Left hindlimb (tissue), 1 donor: ENCODE measurements at regions not wholly inside any gene's neighbourhood (a gene's known extent, or its start where the extent isn't known, plus 50 kb on each side); places are given as distances from the start of the nearest gene placed in this dataset.

ENCODE experiments used
- DNase-seq: peaks from one replicate; pipeline ENCODE4 v3.0.0-alpha.2; 2018

DNA sequence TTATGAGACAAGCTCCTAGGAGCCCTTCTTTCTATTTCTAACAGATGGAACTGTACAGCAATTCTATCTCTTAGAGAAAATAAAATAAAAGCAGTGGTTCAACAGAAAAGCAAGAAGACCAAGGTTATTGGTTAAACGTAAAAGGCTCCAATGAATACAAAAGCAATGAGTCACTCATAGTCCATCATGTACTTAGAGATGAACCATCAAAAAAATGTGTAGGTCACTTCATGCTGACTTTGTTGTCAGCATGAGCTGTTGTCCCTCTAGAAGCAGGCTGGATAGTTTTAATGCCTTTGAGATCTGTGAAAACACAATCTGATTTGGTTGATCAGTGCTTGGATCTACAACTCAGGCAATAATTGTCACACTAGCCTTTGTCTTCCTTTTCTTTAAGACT lies 378.6 kb upstream of the ANXA10 start:
- no peak for DNase-seq

DNA sequence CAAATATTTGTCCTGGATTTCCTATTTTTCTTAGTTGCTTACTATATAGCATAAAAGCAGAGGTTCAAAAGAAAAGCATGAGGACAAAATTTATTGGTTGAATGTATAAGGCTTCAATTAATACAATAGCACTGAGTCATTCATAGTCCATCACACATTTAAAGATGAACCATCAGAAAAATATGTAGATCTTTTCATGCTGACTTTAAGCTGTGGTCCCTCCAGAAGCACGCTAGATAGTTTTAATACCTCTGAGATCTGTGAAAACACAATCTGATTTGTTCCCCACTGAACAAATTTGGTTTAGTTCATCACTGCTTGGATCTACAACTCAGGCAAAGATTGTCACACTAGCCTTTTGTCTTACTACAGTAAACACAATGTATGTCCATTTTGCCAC lies 377.2 kb upstream of the ANXA10 start:
- no peak for DNase-seq

DNA sequence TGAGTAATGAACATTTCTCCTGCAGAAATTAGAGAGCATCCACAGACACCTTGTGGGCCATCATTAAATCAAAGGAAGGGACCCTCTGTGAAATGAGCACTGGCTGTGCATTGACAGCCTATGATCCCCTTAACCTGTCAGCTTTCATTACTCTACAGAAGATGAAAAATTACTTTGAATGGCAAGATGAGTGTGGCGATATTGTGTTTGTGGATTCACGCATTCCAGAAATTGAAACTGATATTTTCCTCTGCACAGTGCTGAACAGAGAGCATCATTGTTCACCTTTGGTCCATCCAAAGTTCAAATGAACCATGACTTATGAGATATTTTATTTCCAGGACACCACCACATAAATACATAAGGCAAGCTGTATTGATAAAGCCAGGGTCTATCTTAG lies 374.8 kb upstream of the ANXA10 start:
- no peak for DNase-seq

DNA sequence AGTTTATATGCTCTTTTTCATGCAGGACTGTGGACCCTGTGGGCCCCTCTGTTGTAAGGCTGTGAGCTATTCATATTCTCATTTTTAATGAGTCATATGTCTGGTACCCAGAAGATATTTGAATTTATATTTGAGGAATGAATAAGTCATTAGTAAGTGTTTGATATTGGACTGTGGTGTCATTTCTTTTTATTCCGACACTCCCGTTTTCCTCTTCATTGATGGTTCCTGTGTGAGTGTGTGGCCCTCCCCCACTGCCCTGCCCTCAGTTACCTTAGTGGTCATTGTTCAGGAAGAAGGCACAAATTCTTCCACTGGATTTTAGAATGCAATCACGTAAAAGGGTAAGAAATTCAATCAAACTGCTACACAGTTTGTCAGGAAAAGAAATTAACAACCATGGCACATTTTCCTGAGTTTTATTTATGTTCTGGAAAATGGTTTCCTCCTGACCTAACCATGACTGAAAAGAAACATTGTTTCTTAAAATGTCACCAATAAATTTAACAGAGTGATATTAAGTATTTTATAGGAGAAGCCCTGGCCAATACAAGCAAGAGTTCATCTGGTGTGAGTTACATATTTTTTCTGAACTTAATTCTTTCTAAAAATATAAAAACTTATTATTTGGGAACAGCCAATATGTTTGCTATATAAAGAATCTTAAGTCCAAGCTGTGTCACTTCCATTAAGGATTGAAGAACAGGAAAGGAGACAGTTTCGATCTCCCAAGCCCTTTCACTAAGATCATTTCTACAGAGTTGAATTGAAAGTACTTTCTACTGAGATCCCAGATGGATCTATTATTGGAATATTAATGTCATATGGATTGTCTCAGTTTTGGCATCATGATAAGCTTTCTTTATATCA lies 370.5 kb upstream of the ANXA10 start:
- DNase-seq, result no peak

DNA sequence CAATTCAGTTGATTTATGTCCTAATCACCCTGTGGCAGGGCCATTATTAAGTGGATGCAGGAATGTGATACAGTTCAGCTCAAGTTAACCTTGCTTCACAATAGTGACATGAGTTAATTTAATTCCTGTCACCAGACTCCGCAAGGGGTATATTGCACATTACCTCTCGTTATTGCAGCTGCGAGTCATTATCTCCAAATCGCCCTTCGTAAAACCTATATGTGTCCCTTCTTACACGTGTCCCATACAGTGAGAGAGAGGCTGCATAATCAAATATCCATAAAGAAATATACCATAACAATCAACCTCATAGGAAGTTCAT lies 369.9 kb upstream of the ANXA10 start:
- no peak for DNase-seq

DNA sequence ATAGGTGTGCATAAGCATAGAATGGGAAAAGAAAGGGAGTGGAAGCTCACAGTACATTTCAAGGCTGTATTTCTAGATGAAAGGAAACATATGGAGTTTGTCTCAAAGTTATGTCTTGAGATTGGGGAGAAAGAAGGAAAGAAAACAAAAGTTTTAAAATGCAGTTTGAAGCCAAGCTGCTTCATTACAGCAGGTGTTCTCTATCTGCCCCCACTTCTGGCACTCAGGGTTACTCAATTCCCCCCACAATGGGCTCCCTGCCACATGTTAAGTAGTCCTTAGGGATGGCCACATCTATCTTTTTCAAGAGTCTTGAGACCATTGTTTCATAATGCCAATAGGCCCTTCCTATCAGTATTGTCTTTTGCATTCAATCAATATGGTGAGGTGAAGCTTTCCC lies 367.4 kb upstream of the ANXA10 start:
- no peak for DNase-seq

DNA sequence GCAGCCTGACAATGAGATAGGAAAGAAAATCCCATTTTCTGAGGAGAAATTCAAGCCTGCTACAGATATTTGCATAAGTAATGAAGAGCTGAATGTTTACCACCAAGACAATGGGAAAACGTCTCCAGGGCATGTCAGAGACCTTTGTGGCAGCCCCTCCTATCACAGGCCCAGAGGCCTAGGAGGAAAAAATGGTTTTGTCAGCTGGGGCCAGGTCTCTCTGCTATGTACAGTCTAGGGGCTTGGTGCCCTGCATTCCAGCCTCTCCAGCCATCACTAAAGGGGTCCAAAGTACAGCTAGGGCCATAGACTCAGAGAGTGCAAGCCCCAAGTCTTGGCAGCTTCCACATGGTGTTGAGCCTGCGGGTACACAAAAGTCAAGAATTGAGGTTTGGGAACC lies 361.6 kb upstream of the ANXA10 start:
- DNase-seq, result no peak

DNA sequence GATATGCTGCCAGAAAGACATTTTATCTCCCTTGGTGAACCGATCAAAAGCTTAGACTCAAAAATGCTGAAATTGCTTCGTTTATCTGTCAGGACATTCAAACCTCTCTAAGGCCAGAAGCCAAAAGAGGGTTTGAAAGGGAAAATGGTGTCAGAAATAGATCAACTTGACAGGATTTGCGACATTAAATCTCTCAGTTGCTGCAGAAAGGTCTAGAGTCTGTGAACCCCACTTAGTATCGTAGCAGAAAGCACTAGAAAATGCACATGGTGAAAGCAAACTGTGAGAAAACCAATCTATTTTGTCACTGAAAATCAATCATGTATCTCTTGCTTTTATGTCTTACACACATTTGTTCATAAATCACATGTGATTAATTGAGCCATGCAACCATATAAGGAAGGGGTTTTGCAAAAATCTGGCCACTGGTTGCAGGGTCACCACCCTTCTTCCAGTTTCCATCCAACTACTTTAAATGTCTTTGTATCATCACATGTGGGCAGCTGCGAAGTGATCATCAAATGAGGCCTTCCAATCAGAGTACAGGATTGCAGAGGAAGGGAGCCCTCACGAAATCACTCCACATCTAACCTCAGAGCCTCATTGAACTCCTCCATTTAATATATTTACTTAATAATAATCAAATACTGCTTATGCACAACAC lies 347.2 kb upstream of the ANXA10 start:
- DNase-seq, result no peak

DNA sequence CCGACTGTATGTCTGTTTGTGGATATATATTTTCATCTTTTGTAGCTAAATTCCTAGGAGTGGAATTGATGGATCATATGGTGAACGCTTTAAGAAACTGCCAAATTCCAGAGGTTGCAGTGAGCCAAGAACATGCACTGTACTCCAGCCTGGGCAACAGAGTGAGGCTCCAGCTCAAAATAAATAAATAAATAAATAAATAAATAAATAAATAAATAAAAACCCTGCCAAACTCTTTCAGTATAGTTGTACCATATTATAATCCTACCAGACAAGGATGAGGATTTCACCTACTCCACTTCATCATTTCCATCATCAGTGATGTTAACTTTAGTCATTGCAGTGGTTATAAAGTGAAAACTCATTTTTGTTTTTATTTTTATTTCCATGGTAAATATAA lies 325.1 kb upstream of the ANXA10 start:
- DNase-seq, result no peak

DNA sequence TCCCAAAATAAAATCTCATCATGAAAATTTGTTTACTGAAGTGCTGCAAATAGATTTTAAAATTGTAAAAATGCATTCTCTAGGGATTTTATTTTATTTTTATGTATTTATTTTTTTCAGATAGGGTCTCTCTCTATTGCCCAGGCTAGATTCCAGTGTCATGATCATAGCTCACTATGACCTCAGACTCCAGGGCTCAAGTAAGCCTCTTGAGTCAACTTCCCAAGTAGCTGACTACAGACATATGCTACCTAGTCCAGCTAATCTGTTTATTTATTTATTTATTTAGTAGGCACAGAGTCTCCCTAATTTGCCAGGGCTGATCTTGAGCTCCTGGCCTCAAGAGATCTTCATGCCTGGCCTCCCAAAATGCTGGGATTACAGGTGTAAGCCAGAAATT lies 317.7 kb upstream of the ANXA10 start:
- DNase-seq, result no peak

DNA sequence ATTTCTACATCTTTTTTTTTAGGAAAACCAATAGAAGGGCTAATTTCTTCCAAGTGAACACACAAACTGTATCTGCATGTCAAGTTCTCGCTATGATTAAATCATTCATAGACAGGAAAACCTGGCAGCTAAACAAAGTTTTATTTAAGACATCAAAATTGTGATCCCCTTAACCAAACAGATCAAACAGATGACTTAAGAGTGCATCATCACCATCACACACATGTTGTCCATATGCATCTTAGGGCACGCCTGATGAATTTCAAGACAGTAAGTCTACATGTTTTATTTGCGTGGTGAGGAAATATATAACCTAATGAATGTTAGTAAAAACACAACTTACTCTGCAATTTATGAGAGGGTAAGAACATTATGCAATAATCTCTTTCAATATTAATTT lies 317.0 kb upstream of the ANXA10 start:
- no peak for DNase-seq

DNA sequence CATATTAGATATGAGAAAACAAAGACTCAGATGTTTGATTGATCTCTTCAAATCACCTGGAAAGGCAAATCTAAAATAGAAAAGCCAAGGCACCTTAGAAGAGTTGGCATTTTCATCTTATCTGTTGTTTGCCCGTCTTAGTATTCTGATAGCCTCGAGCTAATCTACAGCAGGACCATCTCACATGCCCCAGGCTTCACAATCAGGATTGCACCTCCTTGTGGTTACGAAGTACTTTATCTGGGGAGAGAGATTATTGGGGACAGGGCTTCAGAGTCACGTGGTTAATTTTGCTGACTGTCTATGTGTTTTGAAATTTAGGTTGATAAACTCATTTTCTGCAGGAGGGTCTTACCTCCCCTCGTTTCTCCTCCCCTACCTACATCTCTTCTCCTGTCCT lies 313.1 kb upstream of the ANXA10 start:
- no peak for DNase-seq

DNA sequence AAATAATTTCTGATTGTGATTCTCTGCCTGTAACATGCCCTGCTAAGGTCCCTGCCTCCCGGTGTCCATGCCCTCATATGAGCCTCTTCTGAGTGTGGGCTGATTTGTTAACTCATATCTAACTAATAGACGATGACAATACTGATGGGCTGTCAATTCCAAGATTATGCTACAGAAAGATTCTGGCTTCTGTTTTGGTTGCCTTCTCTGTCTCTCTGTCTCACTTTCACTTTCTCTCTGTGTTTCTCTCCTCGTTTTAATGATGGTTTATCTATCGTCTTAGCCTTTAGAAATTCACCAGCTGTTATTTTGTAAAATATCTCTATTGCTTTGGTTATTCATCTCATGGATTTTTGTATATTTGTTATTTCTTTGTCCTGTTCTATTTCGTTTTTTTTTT lies 312.5 kb upstream of the ANXA10 start:
- DNase-seq, result no peak

DNA sequence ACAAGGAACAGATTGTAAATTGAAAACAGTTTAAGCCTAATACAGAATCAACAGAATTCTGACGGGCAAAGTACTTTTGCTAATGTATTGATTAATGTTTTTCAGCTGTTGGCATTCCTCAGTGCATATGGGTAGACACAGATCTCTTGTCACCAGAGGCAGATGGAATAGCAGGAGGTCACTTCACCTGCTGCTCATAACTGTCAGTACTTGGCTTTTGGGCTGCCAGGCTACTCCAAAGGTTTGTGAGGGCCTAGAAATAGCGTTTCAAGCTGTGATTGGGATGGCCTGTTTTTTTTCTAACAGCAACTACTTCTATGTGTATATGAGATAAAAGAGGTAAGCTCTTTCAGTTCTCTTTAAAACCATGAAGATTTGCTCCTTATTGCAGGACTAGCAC lies 307.5 kb upstream of the ANXA10 start:
- no peak for DNase-seq

DNA sequence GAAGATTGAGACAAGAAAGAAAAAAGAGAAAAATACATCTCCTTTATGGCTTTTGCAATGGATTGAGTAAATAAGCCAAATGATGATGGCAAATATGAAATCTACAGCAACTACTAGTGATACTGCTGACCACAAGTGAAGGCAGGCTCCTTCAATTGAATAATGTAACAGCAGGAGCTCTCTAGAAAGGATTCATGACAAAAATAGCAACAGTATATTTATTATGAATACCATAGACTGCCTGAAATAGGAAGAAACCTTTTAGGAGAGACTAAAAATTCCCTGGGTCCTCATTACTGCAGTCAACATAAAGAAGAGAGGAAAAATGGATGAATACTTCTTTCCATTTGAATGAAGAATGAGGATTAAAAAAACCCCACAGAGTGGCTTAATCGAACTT lies 306.8 kb upstream of the ANXA10 start:
- DNase-seq, result no peak

DNA sequence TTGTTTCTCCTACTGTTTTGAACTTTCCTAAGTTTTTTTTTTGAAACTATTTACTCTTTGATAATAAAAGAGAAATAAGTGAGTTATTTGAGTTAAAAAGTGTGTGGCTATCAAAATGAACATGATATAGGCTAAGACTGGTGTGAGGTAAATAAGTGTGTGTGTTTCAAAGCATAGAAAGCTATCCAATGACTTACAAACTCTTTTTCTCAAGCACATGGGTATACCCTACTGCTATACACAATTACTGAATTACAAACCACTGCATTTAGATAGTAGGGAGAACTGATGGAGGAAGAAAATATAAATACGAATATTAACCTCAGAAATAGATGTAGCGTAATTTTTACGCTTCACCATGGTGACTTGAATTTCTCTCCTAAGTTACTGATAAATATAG lies 305.8 kb upstream of the ANXA10 start:
- no peak for DNase-seq

DNA sequence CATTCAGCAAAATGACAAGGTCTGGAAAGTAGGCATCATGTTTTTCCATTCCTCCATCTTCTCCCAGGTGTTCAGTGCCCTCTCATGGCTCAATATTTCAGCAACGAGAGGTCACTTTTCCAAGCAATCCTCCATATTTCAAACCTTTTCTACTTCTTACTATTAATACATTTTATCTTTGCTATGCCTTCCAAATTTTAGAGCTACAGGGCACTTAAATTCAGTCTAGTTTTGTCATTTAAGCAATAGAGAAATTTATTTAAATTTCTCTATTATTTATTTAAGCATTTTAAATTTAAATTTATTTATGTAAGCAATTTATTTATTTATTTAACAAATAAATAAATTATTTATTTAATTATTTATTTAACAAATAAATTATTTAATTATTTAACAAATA lies 305.1 kb upstream of the ANXA10 start:
- DNase-seq, result no peak

DNA sequence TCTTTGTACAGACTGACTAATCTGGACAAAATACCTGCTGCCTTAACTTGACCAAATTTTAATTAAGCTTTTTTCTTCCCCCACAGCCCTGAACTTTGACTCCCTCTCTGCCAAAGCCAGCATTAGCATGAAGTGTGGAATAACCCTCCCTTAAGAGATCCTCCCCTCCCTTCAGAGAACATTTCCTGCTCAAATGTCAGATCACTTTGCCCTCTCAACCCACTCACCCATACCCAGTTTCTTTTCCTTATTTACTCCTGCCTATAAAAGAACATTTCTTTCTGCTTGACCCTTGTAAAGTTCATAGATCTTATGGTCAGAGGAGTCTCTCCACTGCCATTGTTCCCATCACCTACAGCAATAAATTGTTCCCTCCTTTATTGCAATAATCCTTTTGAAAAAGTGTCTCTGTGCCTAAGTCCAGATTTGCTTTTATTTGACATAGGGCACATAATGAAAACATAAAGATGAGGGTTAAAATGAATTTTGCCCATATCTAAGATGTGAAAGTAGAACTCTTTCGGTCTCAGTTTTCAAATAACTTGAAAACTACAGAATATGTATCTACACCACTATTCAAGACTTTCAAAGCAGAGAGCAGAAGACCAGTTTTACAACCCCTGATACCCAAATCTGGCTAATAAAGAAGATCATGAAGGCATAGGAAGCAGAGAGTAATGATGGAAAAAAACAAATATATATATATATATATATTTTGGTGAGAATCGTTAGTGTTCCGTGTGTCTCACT lies 289.7 kb upstream of the ANXA10 start:
- DNase-seq, result no peak

DNA sequence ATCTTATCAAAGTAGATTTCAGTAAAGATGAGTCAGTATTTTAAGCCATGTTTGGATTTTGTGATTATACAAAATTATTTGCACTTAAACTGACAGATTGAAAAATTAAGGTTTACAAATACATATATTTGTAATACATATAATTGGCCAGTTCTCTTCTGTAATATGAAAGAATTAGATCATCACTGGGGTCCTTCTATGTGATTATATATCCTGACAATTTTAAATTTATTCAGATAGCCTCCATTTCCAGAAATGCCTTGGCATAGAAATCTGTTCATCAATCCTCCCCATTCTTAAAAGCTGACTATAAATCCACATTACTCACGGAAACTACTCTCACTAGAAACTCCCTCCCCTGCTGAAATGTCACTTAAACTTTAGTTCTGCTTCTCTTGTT lies 280.4 kb upstream of the ANXA10 start:
- no peak for DNase-seq

DNA sequence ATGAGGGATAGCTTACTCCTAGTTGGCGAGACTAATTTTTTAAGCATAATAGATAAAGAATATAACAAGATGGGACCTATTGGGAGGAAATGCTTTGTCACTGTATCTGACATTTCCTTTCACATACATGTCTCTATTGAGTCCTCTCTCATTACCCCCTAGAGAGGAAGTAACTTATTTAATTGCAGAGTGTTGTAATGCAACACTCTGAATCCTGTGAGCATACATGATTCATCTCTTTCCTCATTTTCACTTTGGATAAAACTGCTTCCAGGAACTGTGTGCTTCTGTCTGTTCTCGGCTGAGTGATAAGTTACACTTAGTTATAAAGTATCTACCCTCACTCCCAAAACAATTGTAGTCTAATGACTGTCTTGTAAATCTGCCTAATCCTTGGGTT lies 266.1 kb upstream of the ANXA10 start:
- DNase-seq, result no peak

DNA sequence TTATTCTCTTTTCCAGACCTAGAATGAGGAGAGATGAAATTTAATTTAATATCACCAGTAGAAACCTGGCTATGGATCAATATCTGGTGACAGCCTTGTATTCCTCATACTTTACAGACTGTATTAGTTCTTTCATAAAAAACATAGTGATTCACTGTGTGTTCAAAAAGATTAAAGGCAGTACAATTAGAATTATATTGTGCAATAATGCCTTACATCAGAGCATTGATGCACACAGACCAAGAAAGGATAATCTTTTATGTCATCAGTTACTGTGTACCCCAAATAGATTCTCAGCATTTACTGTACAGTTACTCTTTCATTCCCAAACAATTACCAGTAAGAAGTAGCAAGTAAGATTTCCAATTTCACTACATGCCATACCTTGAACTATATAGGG lies 260.5 kb upstream of the ANXA10 start:
- DNase-seq, result no peak

DNA sequence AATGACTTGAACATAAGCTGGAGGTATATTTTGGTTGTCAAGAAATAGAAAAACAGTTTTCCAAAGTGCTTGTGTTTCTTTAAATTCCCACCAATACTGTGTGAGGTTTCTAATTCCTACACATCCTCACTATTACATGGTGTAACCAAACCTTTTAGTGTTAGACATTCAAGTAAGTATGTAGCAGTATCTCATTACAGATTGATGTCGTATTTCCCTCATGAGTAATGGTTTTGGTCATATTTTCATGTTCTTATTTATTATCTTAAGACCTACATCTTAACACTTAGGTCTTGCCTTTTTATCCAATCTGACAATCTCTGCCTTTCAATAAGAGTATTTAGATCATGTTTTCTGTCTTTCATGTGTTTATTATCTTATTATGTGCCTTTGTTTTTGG lies 253.7 kb upstream of the ANXA10 start:
- no peak for DNase-seq

DNA sequence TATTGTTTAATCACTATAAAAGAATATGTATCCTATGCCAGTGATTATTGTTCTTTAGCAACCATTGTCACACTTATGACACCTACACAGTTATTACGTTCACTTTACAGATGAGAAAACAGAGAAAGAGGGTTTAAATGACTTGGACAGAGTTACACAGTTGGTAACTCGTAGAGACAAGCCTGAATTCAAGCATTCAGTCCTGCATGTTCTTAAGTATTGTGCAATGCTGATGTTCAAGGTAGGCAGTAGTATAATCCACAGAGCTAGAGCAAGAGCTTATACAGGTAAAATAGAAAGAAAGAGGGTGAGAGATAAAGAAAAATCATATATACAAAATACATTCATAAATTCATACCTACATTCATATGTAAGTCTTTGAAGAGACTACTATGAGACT lies 249.8 kb upstream of the ANXA10 start:
- no peak for DNase-seq

DNA sequence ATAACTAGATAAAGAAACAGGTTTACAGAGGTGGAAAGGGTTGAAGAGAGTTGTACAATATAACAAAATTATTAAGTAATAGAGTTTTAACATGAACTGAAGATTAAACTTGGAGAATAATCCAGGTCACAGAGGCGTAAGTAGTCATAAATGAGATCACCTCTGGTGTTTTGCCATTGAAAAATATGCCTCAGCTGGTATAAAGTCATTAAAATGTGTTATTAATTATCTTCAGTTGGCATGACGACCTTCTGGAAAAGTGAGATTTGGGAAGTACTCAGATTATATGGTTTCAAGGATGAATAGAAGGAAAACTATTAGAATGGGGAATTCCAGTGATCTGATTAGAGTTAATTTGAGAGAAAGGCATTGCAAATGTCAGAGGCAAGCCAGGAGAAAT lies 237.5 kb upstream of the ANXA10 start:
- DNase-seq, result no peak
